Testis (tissue), 2 donors: ENCODE measurements at regions not wholly inside any gene's neighbourhood (a gene's known extent, or its start where the extent isn't known, plus 50 kb on each side); places are given as distances from the start of the nearest gene placed in this dataset.

ENCODE experiments used
- CTCF ChIP-seq, 3 experiments: fragments of 450-650 bp in 2 of 3; fragments of 200-600 bp in 1 of 3; sonication (generic) in 1 of 3; IDR thresholded peaks; one replicate each; pipeline ENCODE4 v1.5.1; 2016 to 2019; ENCODE audit warnings: antibody characterized with exemption in 3 of 3, mild to moderate bottlenecking in 2 of 3, moderate library complexity in 1 of 3
- POLR2A ChIP-seq: fragments of 450-650 bp; IDR thresholded peaks from one replicate; pipeline ENCODE4 v1.6.1; 2017; ENCODE audit warnings: antibody characterized with exemption, mild to moderate bottlenecking, moderate library complexity

GRCh38 chr2:222357930-222358329 lies 59.1 kb upstream of the PAX3 start:
- no peak for TF ChIP-seq CTCF (IDR thresholded peaks at IDR 0.05)
- TF ChIP-seq POLR2A = no peak
